Stimulated activated CD4-positive, alpha-beta T cell treated with anti-CD3 and anti-CD28 coated beads, Interleukin-1b, Interleukin-23, amount 100 ng/mL, for 48 hours (primary cell): ENCODE measurements at regions not wholly inside any gene's neighbourhood (a gene's known extent, or its start where the extent isn't known, plus 50 kb on each side); places are given as distances from the start of the nearest gene placed in this dataset.

ENCODE experiments used
- DNase-seq: peaks from one replicate; pipeline ENCODE4 v3.0.0-alpha.2; 2020

DNA sequence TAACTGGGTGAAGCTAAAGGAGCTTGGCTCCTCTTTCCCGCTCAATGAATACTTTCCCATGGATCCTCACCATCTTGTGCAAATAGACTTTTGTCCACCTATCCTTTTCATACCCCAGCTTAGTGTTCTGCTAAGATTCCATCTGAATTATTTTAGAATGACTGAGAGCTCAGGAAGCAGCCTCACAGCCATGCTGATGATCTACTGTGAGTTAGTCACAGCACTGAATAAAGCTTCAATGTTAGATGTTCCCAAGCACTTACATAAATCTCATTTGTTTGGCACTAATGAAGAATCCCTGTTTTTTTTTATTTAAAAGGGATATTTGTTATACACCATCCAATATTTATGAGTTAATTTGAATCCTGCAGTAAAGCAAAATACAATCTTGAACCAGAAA is 317.6 kb upstream of the TRPC7 start:
- no peak for DNase-seq

DNA sequence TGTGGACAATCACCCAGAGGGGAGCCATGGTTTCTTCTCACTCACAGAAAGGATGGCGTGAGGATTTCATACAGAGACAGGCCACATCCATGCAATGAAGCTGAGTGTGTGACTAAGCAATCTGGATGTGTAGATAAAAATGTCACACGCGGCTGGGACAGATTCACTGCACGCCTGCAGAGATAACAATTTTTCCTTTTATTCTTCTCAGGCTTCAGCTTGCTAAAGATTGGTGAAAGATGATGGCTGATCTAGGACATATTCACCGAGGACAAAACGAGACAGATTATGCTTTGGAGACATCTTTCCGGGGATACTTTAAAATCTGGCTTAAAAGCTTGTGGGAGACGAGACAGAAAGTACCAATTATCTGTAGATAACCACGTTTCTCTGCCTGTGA is 313.9 kb upstream of the TRPC7 start:
- no peak for DNase-seq

DNA sequence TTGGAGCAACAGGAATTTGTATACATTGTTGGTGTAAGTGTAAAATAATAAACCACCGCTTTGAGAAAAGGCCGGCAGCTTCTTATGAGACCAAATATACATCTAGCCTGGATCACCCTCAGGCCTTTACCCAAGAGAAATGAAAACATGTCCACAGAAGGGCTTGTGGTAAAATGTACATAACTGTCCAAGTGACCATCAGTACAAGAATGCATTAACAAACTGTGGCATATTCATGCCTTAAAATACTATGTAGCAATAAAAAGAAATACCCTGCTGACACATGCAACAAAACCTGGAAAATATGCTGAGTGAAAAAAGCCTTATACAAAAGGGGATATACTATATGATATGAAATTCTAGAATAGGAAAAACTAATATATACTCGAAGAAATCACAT is 311.9 kb upstream of the TRPC7 start:
- no peak for DNase-seq

DNA sequence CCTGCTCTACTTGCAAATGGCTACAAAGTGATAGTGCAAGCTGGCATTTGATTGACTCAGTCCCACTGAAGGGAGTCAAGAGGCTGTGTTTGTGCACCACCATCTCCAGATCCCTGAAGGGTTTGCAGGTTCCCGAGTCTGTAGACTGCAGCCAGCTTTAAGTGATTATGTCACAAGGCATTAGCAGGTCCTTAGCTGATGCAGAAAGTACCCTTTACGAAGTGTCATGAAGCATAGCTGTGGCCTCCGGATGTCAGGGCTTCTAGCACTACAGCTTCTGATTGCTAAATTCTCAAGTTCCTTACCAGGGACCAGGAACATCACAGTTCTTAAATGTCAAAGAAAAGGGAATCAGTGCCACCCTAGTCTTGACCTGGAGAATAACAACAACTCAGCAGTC is 311.3 kb upstream of the TRPC7 start:
- DNase-seq: no peak

DNA sequence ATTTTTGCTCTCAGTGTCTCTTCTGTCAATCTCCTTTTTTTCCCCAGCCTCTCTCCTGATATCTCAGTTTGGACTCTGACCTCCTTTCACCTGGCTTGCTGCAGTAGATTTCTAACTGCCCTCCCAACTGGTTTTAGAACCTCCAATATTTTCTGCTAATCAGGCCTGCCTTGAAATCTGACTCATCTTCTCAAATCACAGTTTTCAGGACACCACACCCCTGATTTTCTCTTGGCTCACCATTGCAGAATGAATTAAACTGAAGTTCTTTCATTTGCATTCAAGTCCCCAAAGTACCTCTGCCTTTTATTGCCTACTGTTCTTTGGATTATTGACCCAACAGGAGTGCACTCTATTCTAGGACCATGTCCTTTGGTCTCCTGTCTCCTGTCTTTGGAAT is 310.4 kb upstream of the TRPC7 start:
- no peak for DNase-seq

DNA sequence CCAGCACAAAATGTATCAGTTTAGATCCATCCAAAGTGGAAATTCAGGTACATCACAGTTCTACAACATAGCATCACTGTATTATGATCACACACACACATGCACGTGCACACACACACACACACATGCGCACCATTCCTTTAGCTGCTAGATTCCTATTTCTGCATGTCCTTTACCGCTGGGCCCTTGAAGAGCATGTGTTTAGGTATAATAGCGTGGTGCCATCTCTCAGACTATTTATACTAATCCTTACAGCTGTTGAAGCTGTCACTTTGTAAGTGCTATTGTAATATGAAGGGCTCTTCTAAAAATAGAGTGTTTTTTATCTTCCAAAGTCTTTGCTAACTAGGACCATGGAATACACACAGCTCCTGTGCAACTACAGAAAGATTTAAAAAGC is 308.8 kb upstream of the TRPC7 start:
- no peak for DNase-seq

DNA sequence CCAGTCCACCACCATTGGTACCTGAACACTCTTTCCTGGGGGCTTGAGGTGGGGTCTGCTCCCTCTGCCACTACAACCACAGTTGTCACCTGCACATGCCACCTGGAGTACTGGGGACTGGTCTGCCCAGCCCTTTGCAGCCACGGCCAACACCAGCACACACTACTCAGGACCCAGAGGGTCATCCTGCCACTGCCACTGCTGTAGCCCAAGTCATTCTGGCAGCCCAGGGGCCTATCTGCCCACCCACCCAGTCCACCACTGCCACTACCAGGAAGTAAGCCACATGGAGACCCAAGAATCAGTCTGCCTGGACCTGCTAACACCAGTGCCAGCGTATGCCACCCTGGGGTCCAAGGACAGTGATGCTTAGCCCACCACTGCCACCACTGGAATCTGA is 302.4 kb upstream of the TRPC7 start:
- DNase-seq: no peak

DNA sequence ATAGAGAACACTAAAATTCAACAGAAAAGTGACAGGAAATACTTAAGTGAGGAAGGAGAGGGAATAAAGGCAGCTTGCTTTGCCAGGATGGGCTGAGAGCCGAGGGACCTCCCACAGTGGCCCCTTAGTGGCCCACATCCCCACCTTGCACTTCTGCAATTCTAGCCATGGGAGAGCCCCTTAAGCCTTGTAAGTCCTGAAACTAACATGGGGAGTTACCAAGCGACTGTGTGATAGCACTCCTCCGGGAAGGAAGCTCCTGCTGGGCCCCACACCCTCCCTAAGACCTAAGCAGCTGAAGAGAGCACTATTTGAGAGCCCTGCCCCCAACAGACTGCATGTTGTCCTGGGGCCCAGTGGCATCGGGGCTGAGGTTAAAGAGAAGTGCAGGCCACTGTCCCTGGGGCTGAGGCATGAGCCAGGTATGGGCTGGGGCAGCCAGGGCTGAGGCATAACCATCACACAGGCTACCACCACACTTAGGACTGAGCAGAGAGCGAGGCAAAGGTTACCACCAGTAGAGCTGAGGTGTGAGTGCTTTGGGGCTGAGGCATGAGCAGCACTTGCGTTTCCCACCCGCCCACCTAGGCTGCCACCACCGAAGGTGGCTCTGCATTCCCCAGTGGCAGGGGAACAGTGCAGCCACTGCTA is 301.8 kb upstream of the TRPC7 start:
- DNase-seq: no peak

DNA sequence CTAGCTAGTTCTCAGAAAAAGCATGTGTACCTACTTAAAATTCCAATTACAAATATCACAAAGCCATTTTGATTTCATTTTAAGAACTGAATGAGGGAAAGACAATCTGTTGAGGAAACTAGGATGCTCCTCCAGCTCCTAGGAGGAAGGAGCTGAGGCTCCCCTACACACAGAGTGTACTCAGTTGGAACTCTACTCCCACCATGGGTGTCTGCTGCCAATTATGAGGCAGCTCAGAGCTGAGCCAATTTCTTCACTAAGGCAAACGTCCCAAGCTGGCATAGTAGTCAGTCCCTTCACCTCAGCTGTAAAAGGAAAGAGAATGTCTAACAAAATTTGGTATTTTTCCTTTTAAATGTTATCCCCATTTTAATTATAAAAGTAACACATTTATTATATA is 300.0 kb upstream of the TRPC7 start:
- no peak for DNase-seq

DNA sequence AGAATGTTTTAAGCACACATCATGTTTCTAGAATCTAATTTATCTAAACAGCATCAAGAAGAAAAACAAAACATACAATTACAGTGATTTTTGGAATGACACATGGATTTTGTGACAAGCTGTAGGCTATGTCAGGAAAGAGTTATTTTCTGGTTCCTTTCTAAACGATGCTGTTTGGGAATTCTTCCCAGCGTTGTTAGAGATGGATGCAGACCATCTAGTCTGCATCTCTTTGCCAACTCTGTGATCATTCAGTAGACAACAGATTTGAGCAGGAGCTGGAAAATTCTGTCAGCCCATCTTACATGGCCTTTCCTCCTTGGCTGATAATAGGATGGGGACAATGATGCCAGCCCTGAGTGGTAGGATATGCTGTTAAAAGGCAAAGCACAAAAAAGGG is 295.7 kb upstream of the TRPC7 start:
- no peak for DNase-seq

DNA sequence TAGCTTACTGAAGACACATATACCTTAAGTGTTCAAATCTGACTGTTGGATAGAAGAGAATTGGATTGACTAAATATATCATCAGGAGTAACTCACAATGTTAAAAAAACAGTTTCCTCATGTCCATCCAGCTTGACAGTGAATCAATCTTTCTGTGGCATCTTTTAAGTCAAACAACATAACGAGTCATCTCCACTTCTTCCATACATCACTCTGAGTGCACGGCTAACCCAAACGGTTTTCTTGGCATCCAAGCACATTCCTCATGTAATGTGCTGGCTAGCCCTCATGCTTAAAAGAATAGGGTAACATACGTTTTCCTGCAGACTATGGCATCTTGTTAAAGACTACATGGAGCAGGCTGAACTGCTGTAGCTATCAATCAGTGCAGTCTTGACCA is 291.5 kb upstream of the TRPC7 start:
- no peak for DNase-seq

DNA sequence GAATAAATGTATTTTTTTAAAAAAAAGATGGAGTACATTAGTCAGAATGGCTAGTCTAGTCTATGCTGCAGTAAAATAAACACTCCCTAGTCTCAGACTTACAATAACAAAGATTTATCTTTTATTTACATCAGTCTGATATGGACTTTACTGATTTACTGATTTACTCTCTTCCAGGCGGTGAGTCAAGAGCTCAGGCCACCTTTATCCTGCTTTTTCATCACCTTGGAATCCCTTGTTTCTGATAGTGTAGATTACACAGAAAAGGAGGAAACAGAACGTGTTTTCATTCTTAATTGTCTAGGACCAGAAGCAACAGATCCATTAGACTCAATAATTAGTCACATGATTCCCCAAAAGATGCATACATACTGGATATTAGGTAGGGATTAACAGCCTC is 290.1 kb upstream of the TRPC7 start:
- DNase-seq: no peak

DNA sequence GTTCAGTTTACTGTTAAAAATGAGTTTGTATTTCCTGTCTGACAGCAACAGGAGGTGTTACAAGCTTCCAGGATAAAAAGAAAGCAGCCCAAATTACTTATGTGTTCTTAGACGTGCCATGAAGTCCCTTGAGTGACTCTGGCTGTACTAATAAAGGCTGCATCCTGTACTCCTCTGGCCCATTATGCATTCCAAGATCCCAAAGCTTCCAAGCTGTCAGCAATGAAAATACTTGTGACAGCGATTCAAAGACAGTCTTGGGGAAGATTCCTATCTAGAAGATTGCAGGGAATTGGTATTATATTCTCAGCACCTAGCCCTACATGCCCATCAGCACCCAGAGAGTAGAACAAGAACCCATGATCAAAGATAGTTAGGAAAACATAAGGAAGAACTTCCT is 281.6 kb upstream of the TRPC7 start:
- no peak for DNase-seq

DNA sequence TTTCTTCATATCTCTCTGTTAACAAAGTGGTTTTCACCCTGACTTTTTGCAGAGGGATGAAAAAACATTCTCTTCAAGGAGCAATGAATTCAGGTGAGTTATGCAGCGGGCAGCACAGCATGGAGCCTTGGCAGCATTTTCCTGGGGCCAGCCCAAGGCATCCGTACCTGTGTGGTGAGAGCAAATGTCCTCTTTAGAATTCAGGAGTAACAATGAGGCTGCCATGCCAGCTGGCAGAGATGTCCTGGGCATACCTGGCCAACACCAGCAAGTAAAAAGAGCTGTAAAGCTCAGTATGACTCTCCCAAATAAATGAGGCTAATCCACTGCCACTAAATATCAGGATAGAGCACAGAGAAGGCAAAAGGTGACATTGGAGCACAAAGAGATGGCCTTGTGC is 277.6 kb upstream of the TRPC7 start:
- DNase-seq: no peak

DNA sequence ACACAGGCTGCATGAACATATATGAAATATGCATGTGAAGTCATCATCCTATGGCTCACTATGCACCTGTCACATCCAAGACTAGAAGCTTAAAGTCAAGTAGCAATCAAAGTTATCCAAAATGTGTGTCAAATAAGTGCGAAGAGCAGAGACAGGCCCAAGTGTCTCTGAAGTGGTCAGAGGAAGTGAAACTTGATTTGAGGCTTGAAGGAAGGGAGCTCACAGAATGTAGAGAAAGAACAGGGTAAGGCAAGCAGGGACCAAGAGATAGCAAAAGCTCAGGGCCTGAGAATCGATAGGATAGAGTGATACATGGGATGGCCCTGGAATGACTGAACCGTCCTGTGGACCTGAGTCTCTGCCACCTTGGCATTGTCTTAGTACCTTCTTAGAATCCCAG is 274.3 kb upstream of the TRPC7 start:
- DNase-seq: no peak

DNA sequence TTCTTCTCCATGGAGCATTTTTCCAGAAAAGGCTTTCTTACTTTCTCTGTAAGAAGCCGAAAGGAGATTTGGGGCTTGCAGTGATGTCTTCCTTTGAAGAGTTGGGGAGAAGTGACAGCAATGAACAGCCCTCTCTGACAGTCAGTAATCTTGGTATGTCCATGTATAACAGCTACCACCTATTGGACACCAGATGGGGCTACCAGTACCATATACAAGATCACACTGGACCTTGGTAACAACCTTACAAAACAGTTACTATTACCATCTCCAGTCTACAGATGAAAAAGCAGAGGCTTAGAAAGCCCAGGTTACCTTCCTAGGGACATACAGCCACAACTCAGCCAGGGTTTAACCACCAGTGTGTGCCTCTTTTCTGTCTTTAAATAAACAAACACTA is 272.7 kb upstream of the TRPC7 start:
- no peak for DNase-seq

DNA sequence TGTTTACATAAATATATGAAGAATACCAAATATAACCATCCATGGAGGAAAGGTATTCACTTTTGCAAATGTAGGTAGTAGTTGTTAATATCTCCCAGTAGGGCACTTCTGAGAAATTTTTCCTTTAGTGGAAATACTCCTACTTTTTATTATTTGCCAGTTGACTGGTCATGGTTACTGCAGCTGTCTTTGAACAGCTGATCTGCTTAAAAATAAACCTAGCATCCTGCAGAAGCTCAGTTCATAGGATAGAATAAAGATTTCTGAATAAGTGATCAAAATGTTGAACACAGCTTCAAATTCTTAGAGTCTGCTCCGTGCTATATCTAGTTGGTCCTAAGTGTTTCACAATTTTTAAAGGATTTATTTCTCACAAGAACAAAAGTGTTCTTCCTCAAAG is 270.7 kb upstream of the TRPC7 start:
- no peak for DNase-seq

DNA sequence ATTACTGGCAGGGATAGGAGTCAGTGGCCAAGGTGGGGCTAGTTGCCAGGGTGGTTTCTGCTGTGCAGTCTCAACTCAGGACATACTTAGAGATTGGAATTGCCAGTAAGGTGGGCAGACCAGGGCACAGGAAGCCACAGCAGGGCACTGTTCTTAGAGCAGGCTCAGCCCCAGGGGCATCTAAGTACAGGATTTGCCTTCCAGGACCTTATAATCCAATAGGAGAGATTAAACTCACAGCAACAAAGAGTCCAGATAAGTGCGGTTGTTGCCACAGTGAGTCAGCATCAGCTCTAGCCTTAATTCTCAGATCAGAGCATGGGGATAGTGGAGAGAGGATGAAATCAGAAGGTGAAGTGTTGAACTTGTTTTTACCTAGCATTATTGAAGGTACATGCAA is 265.8 kb upstream of the TRPC7 start:
- DNase-seq: no peak

DNA sequence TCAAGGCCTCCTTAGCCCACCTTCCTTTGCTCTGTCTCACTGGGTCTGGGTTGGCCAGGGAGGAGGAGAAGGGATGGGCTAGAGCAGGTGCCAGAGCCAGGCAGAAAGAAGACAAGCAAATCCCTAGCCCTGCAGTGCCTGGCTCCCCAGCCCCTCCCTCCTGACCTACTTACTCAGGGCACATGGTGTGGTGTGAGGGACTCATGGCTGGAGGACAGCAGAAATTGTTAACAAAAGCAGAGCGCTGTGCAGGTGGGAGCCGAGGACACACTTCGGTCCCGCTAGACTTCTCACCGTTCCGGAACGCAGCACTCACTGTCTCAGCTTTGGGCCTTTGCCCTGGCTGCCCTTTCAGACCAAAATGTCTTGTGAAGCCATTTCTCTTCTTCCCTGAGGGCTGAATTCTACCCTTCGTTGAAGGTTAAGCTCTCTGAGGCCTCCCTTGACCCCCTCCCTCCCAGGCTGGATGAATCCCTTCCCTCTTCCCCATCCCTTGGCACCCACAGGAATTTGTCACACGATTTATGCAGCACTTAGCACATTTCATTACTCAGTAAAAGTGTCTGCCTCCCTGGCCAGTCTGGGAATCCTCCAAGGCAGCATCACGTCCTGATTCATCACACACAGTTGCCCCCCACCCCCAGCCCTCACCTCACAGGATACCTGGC is 263.9 kb upstream of the TRPC7 start:
- DNase-seq: no peak

DNA sequence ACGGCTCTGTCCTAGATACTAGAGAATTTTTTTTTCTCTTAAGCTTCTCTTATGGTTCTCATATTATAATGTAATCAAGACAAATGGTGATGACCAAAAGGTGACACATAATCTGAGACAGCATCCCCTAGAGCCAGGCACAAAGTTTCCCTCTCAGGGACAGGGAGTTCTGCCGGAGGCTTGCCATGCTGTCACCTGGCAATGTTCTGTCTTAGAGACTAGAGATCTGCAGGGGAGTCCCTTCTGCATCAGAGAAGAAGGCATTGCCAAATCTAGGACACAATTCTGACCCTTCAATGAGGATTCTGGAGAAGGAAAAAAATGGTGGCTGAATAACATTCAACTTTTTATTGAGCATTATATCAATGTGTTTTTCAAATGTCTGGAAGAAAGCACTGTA is 261.2 kb upstream of the TRPC7 start:
- no peak for DNase-seq

DNA sequence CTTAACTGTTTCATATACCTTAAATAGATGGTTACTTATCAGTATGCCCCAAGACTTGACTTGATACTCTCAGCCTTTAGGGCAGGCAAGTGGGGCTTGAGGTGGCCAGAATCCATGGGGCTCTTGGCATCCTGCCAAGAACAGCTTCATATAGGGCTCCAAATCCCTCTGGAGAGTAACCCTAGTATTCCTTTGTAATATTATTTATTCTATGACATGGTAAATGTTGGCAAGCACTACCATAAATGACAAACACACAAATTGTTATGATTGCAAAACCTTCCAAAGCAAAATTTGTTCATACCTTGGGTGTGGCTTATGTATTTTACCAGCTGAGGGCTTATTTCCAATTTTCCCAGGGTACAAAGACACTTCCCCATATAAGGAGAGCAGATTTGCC is 257.4 kb upstream of the TRPC7 start:
- DNase-seq: no peak

DNA sequence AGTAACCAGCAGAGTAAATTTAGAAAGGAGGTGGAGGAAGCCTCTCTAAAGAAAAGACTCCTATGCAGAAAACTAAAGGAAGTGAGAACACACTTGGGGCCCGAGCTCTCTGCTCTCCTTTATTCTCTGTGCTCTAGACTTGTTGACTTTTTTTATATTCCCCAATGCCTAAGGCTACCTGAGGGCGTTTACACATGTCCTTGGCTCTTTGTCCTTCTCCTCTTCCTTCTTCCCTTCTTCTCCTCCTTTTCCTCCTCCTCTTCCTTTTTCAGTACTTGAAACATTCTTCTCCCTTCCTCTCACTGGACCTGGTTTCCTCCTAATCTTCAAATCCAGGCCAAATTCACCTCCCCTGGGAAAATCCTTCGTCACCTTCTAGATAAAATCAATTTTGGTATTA is 256.4 kb upstream of the TRPC7 start:
- no peak for DNase-seq

DNA sequence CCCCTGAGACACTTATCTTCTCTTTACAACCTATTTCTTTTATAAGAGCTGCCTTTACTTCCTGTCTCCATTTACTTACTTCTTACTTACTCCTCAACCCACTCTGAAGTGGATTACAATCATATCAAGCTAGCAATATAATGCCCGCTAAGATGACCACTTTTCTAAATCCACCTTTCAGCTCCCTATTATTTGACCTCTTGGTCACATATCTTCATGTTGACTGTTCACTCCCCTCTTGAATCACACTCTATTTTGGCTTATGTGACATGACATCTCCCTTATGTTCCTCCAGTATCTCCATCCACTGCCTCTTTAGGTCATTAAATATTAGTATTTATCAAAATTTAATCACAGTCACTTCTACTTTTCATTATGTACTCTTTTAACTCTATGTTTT is 255.3 kb upstream of the TRPC7 start:
- DNase-seq: no peak

DNA sequence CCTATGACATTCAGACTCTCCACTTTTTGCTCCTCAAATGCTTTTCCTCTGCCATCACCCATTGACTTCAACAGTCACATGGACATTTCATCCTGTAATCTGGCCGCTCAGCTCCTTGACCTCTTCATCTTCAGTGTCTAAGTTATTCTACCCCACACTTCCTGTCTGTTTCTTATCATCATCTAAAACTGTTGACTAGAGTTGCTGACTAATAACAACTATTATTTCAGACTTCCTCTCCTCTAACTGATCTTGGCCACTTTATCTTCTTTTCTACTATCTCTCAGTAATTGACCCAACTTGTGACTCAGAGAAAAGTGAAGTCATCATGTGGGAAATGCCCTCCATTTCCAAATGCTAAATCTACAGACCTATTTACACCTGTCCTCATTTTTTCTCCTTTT is 254.7 kb upstream of the TRPC7 start:
- no peak for DNase-seq

DNA sequence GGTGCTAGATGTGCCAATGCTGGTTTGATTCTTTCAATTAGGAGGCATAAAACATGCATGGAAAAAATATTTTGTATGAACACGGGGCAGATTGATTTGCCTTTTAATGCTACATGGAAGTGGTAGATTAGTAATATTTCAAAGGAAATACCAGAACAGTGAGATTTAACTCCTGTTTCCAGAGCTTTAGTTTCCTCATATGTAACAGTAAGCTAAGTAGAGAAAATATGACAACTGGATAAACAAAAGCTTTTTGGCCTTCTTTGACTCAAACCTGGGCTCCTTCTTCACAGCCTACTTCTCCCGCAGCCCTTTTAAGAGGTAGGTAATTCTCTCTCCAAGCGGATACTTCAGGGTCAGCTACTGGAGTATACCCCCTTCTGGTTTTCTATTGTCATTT is 254.2 kb upstream of the TRPC7 start:
- DNase-seq: no peak
